Karpas-422 (cell line): ENCODE measurements at regions not wholly inside any gene's neighbourhood (a gene's known extent, or its start where the extent isn't known, plus 50 kb on each side); places are given as distances from the start of the nearest gene placed in this dataset.

Experiments
- DNase-seq: peaks from one replicate; pipeline ENCODE4 v3.0.0-alpha.2; 2015
- H2AFZ ChIP-seq: fragments of 200-600 bp; sonication (generic); 2 replicates; pipeline ENCODE4 v1.6.1; 2014; ENCODE audit warnings: antibody characterized with exemption, low read length, mixed read lengths
- H3K27ac ChIP-seq: fragments of 200-600 bp; sonication (generic); 2 replicates; pipeline ENCODE4 v1.5.1; 2014; ENCODE audit warnings: mild to moderate bottlenecking, low read length, moderate library complexity
- H3K27me3 ChIP-seq: fragments of 200-600 bp; sonication (generic); 2 replicates; pipeline ENCODE4 v1.6.1; 2014; ENCODE audit warnings: low read length, mixed read lengths
- H3K36me3 ChIP-seq: fragments of 200-600 bp; sonication (generic); 2 replicates; pipeline ENCODE4 v1.6.1; 2014; ENCODE audit warnings: low read length, mixed read lengths; ENCODE audit not compliant: insufficient read depth
- H3K4me1 ChIP-seq: fragments of 200-600 bp; sonication (generic); 2 replicates; pipeline ENCODE4 v1.6.1; 2014; ENCODE audit warnings: mild to moderate bottlenecking, low read length, mixed read lengths
- H3K4me2 ChIP-seq: fragments of 200-600 bp; sonication (generic); 2 replicates; pipeline ENCODE4 v1.6.1; 2014; ENCODE audit warnings: low read length, low read depth, mild to moderate bottlenecking; ENCODE audit not compliant: poor library complexity, severe bottlenecking
- H3K4me3 ChIP-seq: fragments of 200-600 bp; sonication (generic); 2 replicates; pipeline ENCODE4 v1.5.1; 2014; ENCODE audit warnings: mild to moderate bottlenecking, antibody characterized with exemption, low read length, mixed read lengths
- H3K79me2 ChIP-seq: fragments of 200-600 bp; sonication (generic); 2 replicates; pipeline ENCODE4 v1.6.1; 2014; ENCODE audit warnings: mild to moderate bottlenecking, low read length, mixed read lengths
- H3K9ac ChIP-seq: fragments of 200-600 bp; sonication (generic); 2 replicates; pipeline ENCODE4 v1.6.0; 2014; ENCODE audit warnings: low read length
- H3K9me2 ChIP-seq: fragments of 200-600 bp; sonication (generic), shearing (Covaris generic); replicated peaks from 2 replicates; pipeline ENCODE4 v1.6.0; 2014; ENCODE audit warnings: mild to moderate bottlenecking, low read length, moderate library complexity; ENCODE audit not compliant: insufficient read depth
- H3K9me3 ChIP-seq: fragments of 300-700, 200-600 bp; sonication (generic); 2 replicates; pipeline ENCODE4 v1.6.1; 2014; ENCODE audit warnings: low read length, mixed read lengths
- H4K20me1 ChIP-seq: fragments of 200-600 bp; sonication (generic); 2 replicates; pipeline ENCODE4 v1.6.1; 2014; ENCODE audit warnings: mild to moderate bottlenecking, antibody characterized with exemption, low read length, low read depth; ENCODE audit not compliant: insufficient read depth

DNA sequence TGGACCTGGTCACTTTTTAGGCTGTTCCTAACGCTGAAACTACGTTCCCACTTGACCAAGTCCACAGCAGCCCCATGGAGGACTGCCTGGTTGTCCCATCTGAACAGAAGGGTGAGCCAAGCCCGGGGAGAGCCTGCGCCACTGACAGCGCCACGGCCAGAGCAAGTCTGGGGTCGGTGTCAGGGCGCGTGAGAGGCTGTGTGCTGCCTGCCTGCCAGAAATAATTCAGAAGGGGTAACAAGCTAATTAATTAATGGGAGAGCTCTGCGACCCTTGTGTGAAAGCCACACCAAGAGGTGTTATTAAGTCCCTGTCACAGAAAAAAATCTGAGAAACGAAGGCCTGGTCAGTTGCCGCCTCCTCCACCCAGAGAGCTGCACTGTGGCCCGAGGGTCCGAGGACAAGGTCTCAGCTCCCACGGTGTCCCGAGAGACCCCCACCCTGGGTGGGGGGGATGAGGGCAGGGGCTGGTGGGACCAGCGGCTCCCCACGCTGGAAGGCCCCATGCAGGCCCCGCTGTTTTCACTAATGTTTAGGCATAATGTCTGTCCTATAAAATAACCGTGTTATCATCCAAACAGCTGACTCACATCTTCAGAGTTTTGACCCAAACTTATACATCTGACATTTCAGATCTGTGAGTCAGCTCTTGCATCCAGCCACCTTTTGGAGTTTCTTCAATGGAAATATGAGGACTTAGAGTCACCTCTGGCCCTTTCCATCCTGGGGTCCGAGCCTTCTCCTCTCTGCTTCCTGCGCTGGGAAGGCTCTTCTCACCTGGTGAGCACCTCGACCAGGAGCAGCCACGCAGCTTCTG, 58.5 kb downstream of the DLL1 start:
- no peak overlapping the region for H2AFZ ChIP-seq
- no peaks in the 10 kb centered on the region for H3K4me1 ChIP-seq
- H3K4me2 ChIP-seq, result no peak overlapping the region
- no peak for DNase-seq
- H3K36me3 ChIP-seq, result no peaks in the 10 kb centered on the region
- H3K9ac ChIP-seq, result no peak overlapping the region
- no peaks in the 10 kb centered on the region for H3K9me2 ChIP-seq
- no peaks in the 10 kb centered on the region for H3K9me3 ChIP-seq
- no peaks in the 10 kb centered on the region for H3K27me3 ChIP-seq
- no peaks in the 10 kb centered on the region for H4K20me1 ChIP-seq
- H3K27ac ChIP-seq, result no peak overlapping the region
- H3K79me2 ChIP-seq, result no peaks in the 10 kb centered on the region
- H3K4me3 ChIP-seq, result no peak overlapping the region

GRCh38 chr6:170231293-170232185, 59.3 kb downstream of the DLL1 start:
- no peaks in the 10 kb centered on the region for H3K4me1 ChIP-seq
- H3K79me2 ChIP-seq, result no peaks in the 10 kb centered on the region
- H3K36me3 ChIP-seq, result no peaks in the 10 kb centered on the region
- H3K4me3 ChIP-seq, result no peak overlapping the region
- no peaks in the 10 kb centered on the region for H3K9me2 ChIP-seq
- no peak overlapping the region for H3K9ac ChIP-seq
- DNase-seq, result no peak
- H3K9me3 ChIP-seq, result no peaks in the 10 kb centered on the region
- no peak overlapping the region for H2AFZ ChIP-seq
- no peak overlapping the region for H3K4me2 ChIP-seq
- no peaks in the 10 kb centered on the region for H3K27me3 ChIP-seq
- H3K27ac ChIP-seq, result no peak overlapping the region
- H4K20me1 ChIP-seq, result no peaks in the 10 kb centered on the region

- H3K4me2 ChIP-seq, result no peak overlapping the region
- H4K20me1 ChIP-seq, result no peaks in the 10 kb centered on the region
- H3K4me1 ChIP-seq, result no peaks in the 10 kb centered on the region
- H2AFZ ChIP-seq, result no peak overlapping the region
- no peaks in the 10 kb centered on the region for H3K9me3 ChIP-seq
- H3K9me2 ChIP-seq, result no peaks in the 10 kb centered on the region
- H3K27ac ChIP-seq, result no peak overlapping the region
- no peaks in the 10 kb centered on the region for H3K79me2 ChIP-seq
- no peak for DNase-seq
- no peaks in the 10 kb centered on the region for H3K27me3 ChIP-seq
- H3K36me3 ChIP-seq, result no peaks in the 10 kb centered on the region
- no peak overlapping the region for H3K4me3 ChIP-seq
- H3K9ac ChIP-seq, result no peak overlapping the region
These were observed 60.2 kb downstream of the DLL1 start for GRCh38 chr6:170230520-170231292.

DNA sequence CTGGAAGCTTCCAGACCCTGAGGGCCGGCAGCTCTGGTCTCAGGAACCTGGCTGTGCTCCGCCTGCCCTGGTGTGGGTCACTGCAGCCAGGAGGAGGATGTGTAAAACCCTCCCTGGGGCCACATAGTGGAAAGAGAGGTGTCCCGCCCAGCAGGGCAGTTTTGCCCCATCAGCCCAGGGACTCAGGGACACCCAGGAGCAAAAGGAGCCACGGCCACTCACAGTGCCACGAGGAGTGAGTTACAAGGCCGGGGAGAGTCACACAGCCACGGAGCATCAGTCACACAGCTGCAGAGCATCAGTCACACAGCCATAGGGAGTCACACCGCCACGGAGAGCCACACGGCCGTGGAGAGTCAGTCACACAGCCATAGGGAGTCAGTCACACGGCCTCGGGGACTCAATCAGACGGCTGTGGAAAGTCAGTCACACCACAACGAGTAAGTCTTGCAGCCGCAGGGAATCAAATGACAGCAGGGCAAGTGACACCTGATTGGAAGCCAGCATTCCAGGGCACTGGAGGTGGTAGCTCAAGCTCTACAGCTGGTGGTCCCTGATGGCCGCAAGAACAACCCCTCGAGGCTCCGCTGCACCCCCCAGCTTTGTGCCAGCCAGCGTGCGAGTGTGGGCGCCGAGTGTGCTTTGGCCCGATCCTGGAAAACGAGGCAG, 60.9 kb downstream of the DLL1 start:
- H2AFZ ChIP-seq, result no peak overlapping the region
- no peak overlapping the region for H3K4me3 ChIP-seq
- no peaks in the 10 kb centered on the region for H3K27me3 ChIP-seq
- DNase-seq, result no peak
- H3K9ac ChIP-seq, result no peak overlapping the region
- no peak overlapping the region for H3K27ac ChIP-seq
- no peaks in the 10 kb centered on the region for H3K4me1 ChIP-seq
- H4K20me1 ChIP-seq, result no peaks in the 10 kb centered on the region
- no peaks in the 10 kb centered on the region for H3K9me3 ChIP-seq
- H3K9me2 ChIP-seq, result no peaks in the 10 kb centered on the region
- no peaks in the 10 kb centered on the region for H3K79me2 ChIP-seq
- no peaks in the 10 kb centered on the region for H3K36me3 ChIP-seq
- H3K4me2 ChIP-seq, result no peak overlapping the region

DNA sequence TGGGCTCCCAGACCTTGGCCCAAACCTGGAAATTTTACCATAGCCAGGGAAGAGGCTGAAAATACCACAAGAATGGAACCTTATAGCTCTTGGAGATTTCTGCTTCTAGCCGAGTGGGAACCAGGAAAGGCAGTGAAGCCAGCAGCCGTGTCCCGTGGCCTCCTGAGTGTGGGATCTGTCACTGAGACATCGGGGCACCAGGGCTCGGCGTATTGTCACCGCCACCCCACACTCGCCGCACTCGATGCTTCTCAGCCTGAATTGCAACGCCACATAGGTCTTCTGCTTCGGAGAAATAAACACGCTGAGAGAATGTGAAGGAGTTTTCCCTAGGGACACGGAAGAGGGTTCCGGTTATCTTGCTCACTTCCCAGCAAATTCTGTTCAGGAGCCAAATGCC, 61.5 kb downstream of the DLL1 start:
- Histone ChIP-seq H3K27me3 (no peaks in the 10 kb centered on the region), H3K4me3 (no peak overlapping the region), H4K20me1 (no peaks in the 10 kb centered on the region), H3K4me1 (no peaks in the 10 kb centered on the region), H3K9me3 (no peaks in the 10 kb centered on the region), H2AFZ (no peak overlapping the region), H3K27ac (no peak overlapping the region), H3K4me2 (no peak overlapping the region), H3K9me2 (no peaks in the 10 kb centered on the region), H3K9ac (no peak overlapping the region), H3K36me3 (no peaks in the 10 kb centered on the region), H3K79me2 (no peaks in the 10 kb centered on the region)
- no peak for DNase-seq

GRCh38 chr6:170228946-170229310, 62.0 kb downstream of the DLL1 start:
- DNase-seq, result no peak
- H3K36me3 ChIP-seq, result no peaks in the 10 kb centered on the region
- H3K4me1 ChIP-seq, result no peaks in the 10 kb centered on the region

GRCh38 chr6:170227996-170228945, 62.6 kb downstream of the DLL1 start:
- no peaks in the 10 kb centered on the region for H3K27me3 ChIP-seq
- no peak overlapping the region for H3K27ac ChIP-seq
- H3K36me3 ChIP-seq, result no peaks in the 10 kb centered on the region
- no peak overlapping the region for H3K4me2 ChIP-seq
- H3K9ac ChIP-seq, result no peak overlapping the region
- H3K79me2 ChIP-seq, result no peaks in the 10 kb centered on the region
- DNase-seq, result no peak
- no peaks in the 10 kb centered on the region for H3K9me3 ChIP-seq
- H3K4me1 ChIP-seq, result no peaks in the 10 kb centered on the region
- H2AFZ ChIP-seq, result no peak overlapping the region
- H4K20me1 ChIP-seq, result no peaks in the 10 kb centered on the region
- H3K9me2 ChIP-seq, result no peaks in the 10 kb centered on the region
- no peak overlapping the region for H3K4me3 ChIP-seq

More at GRCh38 chr6:170228946-170229310, 62.0 kb downstream of the DLL1 start:
- Histone ChIP-seq H3K4me3 (no peak overlapping the region), H3K4me2 (no peak overlapping the region), H3K9me3 (no peaks in the 10 kb centered on the region), H3K27ac (no peak overlapping the region), H3K9me2 (no peaks in the 10 kb centered on the region), H3K9ac (no peak overlapping the region), H3K79me2 (no peaks in the 10 kb centered on the region), H2AFZ (no peak overlapping the region), H3K27me3 (no peaks in the 10 kb centered on the region), H4K20me1 (no peaks in the 10 kb centered on the region)
